ACC112 (cell line): ENCODE measurements at regions not wholly inside any gene's neighbourhood (a gene's known extent, or its start where the extent isn't known, plus 50 kb on each side); places are given as distances from the start of the nearest gene placed in this dataset.
"Not testable (repeated sequence)": the region's sequence is repeated elsewhere in the genome, so short reads cannot be mapped to it uniquely, and the experiment has no call there.

ENCODE experiments used
- H2AFZ ChIP-seq: fragments of 200-600 bp; sonication (generic); one replicate; pipeline ENCODE4 v1.6.0; 2017; ENCODE audit warnings: antibody characterized with exemption, low read length; ENCODE audit not compliant: unreplicated experiment
- H3K27ac ChIP-seq: fragments of 200-600 bp; sonication (generic); 2 replicates; pipeline ENCODE4 v1.5.1; 2014; ENCODE audit warnings: low read depth, mild to moderate bottlenecking, antibody characterized with exemption, low read length, moderate library complexity
- H3K27me3 ChIP-seq: fragments of 200-600 bp; sonication (generic); 2 replicates; pipeline ENCODE4 v1.6.1; 2014; ENCODE audit warnings: mild to moderate bottlenecking, antibody characterized with exemption, low read length, moderate library complexity, mixed read lengths; ENCODE audit not compliant: insufficient read depth
- H3K36me3 ChIP-seq: fragments of 200-600 bp; sonication (generic); 2 replicates; pipeline ENCODE4 v1.6.1; 2016; ENCODE audit warnings: mild to moderate bottlenecking, antibody characterized with exemption, low read length, moderate library complexity, mixed read lengths; ENCODE audit not compliant: insufficient read depth
- H3K4me1 ChIP-seq: fragments of 200-600 bp; sonication (generic); one replicate; pipeline ENCODE4 v1.6.1; 2016; ENCODE audit warnings: low read length, mixed read lengths; ENCODE audit not compliant: insufficient read depth, unreplicated experiment, control insufficient read depth
- H3K4me3 ChIP-seq: fragments of 200-600 bp; sonication (generic); 2 replicates; pipeline ENCODE4 v1.5.1; 2014; ENCODE audit warnings: mild to moderate bottlenecking, low read depth, low read length
- H3K79me2 ChIP-seq: fragments of 200-600 bp; sonication (generic); one replicate; pipeline ENCODE4 v1.6.0; 2016; ENCODE audit warnings: low read length; ENCODE audit not compliant: control insufficient read depth, unreplicated experiment, insufficient read depth

GRCh38 chr2:155517362-155517761 lies 815.2 kb downstream of the NR4A2 start:
- Histone ChIP-seq H3K27ac (no peak overlapping the region), H3K27me3 (0 out of 2 replicates have a peak, but pooled peaks cover 7% of the 10 kb centered on the region), H3K79me2 (no peaks in the 10 kb centered on the region), H3K4me1 (no peaks in the 10 kb centered on the region), H3K36me3 (no peaks in the 10 kb centered on the region), H3K4me3 (no peak overlapping the region), H2AFZ (no peak overlapping the region)

- H3K36me3 ChIP-seq, result no peaks in the 10 kb centered on the region
- no peaks in the 10 kb centered on the region for H3K79me2 ChIP-seq
- peak overlapping the region; percentile 31 for H2AFZ ChIP-seq
- H3K27me3 ChIP-seq, result 0 out of 2 replicates have a peak, but pooled peaks cover 3% of the 10 kb centered on the region
- H3K27ac ChIP-seq, result no peak overlapping the region
- no peak overlapping the region for H3K4me3 ChIP-seq
- no peaks in the 10 kb centered on the region for H3K4me1 ChIP-seq
These were observed 814.8 kb downstream of the KCNJ3 start for GRCh38 chr2:155513248-155513647.

DNA sequence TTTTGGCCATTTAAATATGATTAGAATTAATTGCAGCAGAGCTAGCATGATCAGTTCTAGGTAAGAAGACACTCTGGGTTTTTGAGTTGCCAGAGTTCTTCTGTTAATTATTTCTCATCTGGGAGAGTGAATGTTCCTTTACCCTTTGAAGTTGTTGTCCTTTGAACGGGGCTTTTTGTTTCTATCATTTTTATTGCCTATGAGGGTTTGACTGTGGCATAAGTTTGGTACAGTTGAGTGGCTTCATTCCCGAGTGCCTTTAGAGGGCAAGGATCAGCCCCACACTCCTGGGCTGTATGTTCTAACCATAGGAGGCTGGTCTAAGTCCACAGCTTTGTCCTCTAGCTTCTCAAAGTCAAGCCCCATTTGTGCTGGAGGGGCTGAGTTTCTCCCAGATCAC lies 804.3 kb downstream of the KCNJ3 start:
- H2AFZ ChIP-seq, result no peak overlapping the region
- H3K4me1 ChIP-seq, result no peaks in the 10 kb centered on the region
- H3K27me3 ChIP-seq, result no peaks in the 10 kb centered on the region; the same call in 1 of the 2 replicates
- no peak overlapping the region for H3K27ac ChIP-seq
- no peak overlapping the region for H3K4me3 ChIP-seq
- no peaks in the 10 kb centered on the region for H3K79me2 ChIP-seq
- no peaks in the 10 kb centered on the region for H3K36me3 ChIP-seq

DNA sequence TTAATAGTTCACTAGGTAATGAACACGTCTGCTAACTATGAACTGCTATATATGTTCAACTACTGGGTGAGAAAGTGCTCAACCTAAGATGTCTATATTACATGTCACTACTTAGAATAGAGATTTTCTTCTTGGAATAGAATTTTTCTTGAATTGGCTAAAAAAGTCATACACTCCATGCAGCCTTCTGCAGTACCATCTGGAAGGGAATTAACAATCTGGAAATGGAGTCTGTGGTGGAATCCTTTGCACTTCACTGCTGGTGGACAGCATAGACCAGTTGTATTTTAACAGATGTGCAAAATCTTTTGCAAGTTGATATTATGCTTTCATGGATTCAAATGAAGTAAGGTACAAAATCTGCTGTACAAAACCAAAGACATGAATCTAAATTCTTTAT lies 799.6 kb downstream of the KCNJ3 start:
- Histone ChIP-seq H3K27ac (no peak overlapping the region), H3K36me3 (no peaks in the 10 kb centered on the region), H3K27me3 (no peaks in the 10 kb centered on the region), H3K79me2 (no peaks in the 10 kb centered on the region), H3K4me3 (no peak overlapping the region), H3K4me1 (no peaks in the 10 kb centered on the region), H2AFZ (no peak overlapping the region)

GRCh38 chr2:155494744-155495143 lies 796.2 kb downstream of the KCNJ3 start:
- no peaks in the 10 kb centered on the region for H3K4me1 ChIP-seq
- no peak overlapping the region for H2AFZ ChIP-seq
- H3K27me3 ChIP-seq, result no peaks in the 10 kb centered on the region
- no peak overlapping the region for H3K27ac ChIP-seq
- no peaks in the 10 kb centered on the region for H3K79me2 ChIP-seq
- H3K36me3 ChIP-seq, result no peaks in the 10 kb centered on the region
- H3K4me3 ChIP-seq, result no peak overlapping the region

- Histone ChIP-seq H2AFZ (no peak overlapping the region), H3K79me2 (no peaks in the 10 kb centered on the region), H3K27ac (no peak overlapping the region), H3K27me3 (peaks cover 5% of the 10 kb centered on the region; the same call in 1 of the 2 replicates), H3K4me1 (no peaks in the 10 kb centered on the region), H3K4me3 (no peak overlapping the region), H3K36me3 (no peaks in the 10 kb centered on the region)
These were observed 786.8 kb downstream of the KCNJ3 start for GRCh38 chr2:155485141-155485842.

GRCh38 chr2:155481141-155481540 lies 782.6 kb downstream of the KCNJ3 start:
- no peaks in the 10 kb centered on the region; the same call in 1 of the 2 replicates for H3K27me3 ChIP-seq
- H2AFZ ChIP-seq, result no peak overlapping the region
- H3K4me1 ChIP-seq, result no peaks in the 10 kb centered on the region
- H3K4me3 ChIP-seq, result no peak overlapping the region
- H3K79me2 ChIP-seq, result no peaks in the 10 kb centered on the region
- no peaks in the 10 kb centered on the region for H3K36me3 ChIP-seq
- H3K27ac ChIP-seq, result no peak overlapping the region

- not testable (repeated sequence) for H3K4me1 ChIP-seq, H3K79me2 ChIP-seq, H3K4me3 ChIP-seq, H3K27ac ChIP-seq, H3K27me3 ChIP-seq, H2AFZ ChIP-seq, H3K36me3 ChIP-seq
These were observed 773.5 kb downstream of the KCNJ3 start for GRCh38 chr2:155472018-155472417.

DNA sequence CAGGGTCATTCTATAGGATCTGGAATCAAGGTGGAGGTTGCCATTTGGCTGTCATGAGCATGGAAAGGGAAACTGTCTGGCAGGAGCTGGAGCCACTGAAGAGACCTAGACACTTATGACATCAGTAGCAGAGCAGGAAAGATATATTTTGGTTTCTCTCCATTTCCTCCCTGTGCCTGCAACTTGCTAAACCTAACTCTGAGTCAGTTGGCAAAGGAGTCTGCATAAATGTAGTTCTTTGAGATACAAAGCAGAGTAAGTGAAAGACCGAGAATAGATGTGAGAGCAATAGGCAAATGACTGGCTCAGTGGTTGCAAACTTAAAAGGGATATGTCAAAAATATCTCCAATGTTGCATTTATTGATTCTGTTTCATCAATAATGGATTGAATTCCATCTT lies 757.7 kb downstream of the KCNJ3 start:
- Histone ChIP-seq H3K27ac (no peak overlapping the region), H3K4me1 (no peaks in the 10 kb centered on the region), H3K27me3 (no peaks in the 10 kb centered on the region), H3K79me2 (no peaks in the 10 kb centered on the region), H3K4me3 (no peak overlapping the region), H2AFZ (no peak overlapping the region), H3K36me3 (no peaks in the 10 kb centered on the region)

DNA sequence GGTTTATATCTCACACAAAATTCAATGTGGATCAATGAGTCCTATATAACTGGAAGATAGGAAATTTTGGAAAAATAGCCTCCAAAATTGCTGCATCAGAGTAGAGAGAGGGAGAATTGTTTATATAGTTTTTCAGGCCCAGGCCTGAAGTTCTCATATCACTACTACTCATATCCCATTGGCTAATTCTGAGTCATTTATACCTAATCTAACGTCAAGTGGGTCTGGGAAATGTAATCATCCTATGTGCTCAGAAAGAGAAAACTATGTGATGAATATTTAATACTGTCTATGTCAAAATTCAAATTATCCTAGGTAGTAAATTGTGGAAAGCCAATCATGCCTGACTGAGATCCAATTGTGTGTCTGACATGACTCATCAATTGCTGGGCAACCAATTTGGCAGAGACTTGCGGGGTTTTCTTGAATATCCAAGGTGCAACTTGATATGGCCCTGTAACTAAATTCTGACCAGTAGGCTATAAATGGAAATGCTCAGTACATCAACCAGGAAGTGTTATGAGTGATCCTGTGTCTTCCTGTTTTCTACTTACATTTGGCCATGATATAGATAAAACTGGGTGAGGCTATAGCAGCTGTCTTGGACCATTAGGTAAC lies 744.4 kb downstream of the KCNJ3 start:
- no peaks in the 10 kb centered on the region for H3K36me3 ChIP-seq
- no peak overlapping the region for H3K4me3 ChIP-seq
- H2AFZ ChIP-seq, result no peak overlapping the region
- H3K4me1 ChIP-seq, result no peaks in the 10 kb centered on the region
- no peaks in the 10 kb centered on the region for H3K27me3 ChIP-seq
- no peak overlapping the region for H3K27ac ChIP-seq
- H3K79me2 ChIP-seq, result no peaks in the 10 kb centered on the region

GRCh38 chr2:155442088-155442487 lies 743.6 kb downstream of the KCNJ3 start:
- Histone ChIP-seq H3K27me3 (no peaks in the 10 kb centered on the region), H2AFZ (no peak overlapping the region), H3K4me1 (no peaks in the 10 kb centered on the region), H3K36me3 (no peaks in the 10 kb centered on the region), H3K27ac (no peak overlapping the region), H3K79me2 (no peaks in the 10 kb centered on the region), H3K4me3 (no peak overlapping the region)
